ENCODE measurements at regions not wholly inside any gene's neighbourhood (a gene's known extent, or its start where the extent isn't known, plus 50 kb on each side); places are given as distances from the start of the nearest gene placed in this dataset.

GRCh38 chr14:101031186-101031585 lies 127.7 kb upstream of the RTL1 start:
- Histone ChIP-seq H3K9me3 (replicated peaks; ENCODE audit: control insufficient read depth, low read depth, low read length) (no peaks in the 10 kb centered on the region), H3K4me3 (ENCODE audit: low read length) (no peak overlapping the region), H3K4me1 (ENCODE audit: control insufficient read depth, insufficient read depth, low read length) (peaks cover 13% of the 10 kb centered on the region), H3K27ac (ENCODE audit: low read length) (no peak overlapping the region), H3K27me3 (ENCODE audit: control insufficient read depth, insufficient read depth, low read length) (no peaks in the 10 kb centered on the region), H3K36me3 (ENCODE audit: control insufficient read depth, insufficient read depth, low read length) (peaks cover 97% of the 10 kb centered on the region)
- DNase-seq: no peak
- 92% methylated on average over 8 of the region's 14 CpGs for WGBS (ENCODE audit: insufficient coverage)

GRCh38 chr14:101031721-101032120 lies 128.2 kb upstream of the RTL1 start:
- Histone ChIP-seq H3K4me3 (ENCODE audit: low read length) (no peak overlapping the region), H3K4me1 (ENCODE audit: control insufficient read depth, insufficient read depth, low read length) (peaks cover 13% of the 10 kb centered on the region), H3K27me3 (ENCODE audit: control insufficient read depth, insufficient read depth, low read length) (no peaks in the 10 kb centered on the region), H3K36me3 (ENCODE audit: control insufficient read depth, insufficient read depth, low read length) (peaks cover 92% of the 10 kb centered on the region), H3K9me3 (replicated peaks; ENCODE audit: control insufficient read depth, low read depth, low read length) (no peaks in the 10 kb centered on the region), H3K27ac (ENCODE audit: low read length) (no peak overlapping the region)
- no peak for DNase-seq
- 90% methylated on average over 16 of the region's 17 CpGs for WGBS (ENCODE audit: insufficient coverage)

- H3K9me3 ChIP-seq (replicated peaks; ENCODE audit: control insufficient read depth, low read depth, low read length): no peaks in the 10 kb centered on the region
- no peaks in the 10 kb centered on the region for H3K27me3 ChIP-seq (ENCODE audit: control insufficient read depth, insufficient read depth, low read length)
- H3K36me3 ChIP-seq (ENCODE audit: control insufficient read depth, insufficient read depth, low read length): peaks cover 92% of the 10 kb centered on the region
- DNase-seq: no peak
- H3K27ac ChIP-seq (ENCODE audit: low read length): no peak overlapping the region
- WGBS (ENCODE audit: insufficient coverage): 93% methylated on average over 4 of the region's 6 CpGs
- peaks cover 9% of the 10 kb centered on the region for H3K4me1 ChIP-seq (ENCODE audit: control insufficient read depth, insufficient read depth, low read length)
- H3K4me3 ChIP-seq (ENCODE audit: low read length): no peak overlapping the region
Observed at GRCh38 chr14:101032433-101032832, 128.9 kb upstream of the RTL1 start.

- Histone ChIP-seq H3K27ac (ENCODE audit: low read length) (no peak overlapping the region), H3K9me3 (replicated peaks; ENCODE audit: control insufficient read depth, low read depth, low read length) (no peaks in the 10 kb centered on the region), H3K27me3 (ENCODE audit: control insufficient read depth, insufficient read depth, low read length) (no peaks in the 10 kb centered on the region), H3K36me3 (ENCODE audit: control insufficient read depth, insufficient read depth, low read length) (peaks cover 92% of the 10 kb centered on the region), H3K4me1 (ENCODE audit: control insufficient read depth, insufficient read depth, low read length) (peaks cover 5% of the 10 kb centered on the region), H3K4me3 (ENCODE audit: low read length) (no peak overlapping the region)
- WGBS (ENCODE audit: insufficient coverage): 100% methylated on average over 2 of the region's 7 CpGs
- no peak for DNase-seq
Observed at GRCh38 chr14:101033006-101033405, 129.5 kb upstream of the RTL1 start.

- Histone ChIP-seq H3K4me3 (ENCODE audit: low read length) (no peak overlapping the region), H3K27ac (ENCODE audit: low read length) (no peak overlapping the region), H3K27me3 (ENCODE audit: control insufficient read depth, insufficient read depth, low read length) (no peaks in the 10 kb centered on the region), H3K36me3 (ENCODE audit: control insufficient read depth, insufficient read depth, low read length) (peaks cover 86% of the 10 kb centered on the region), H3K9me3 (replicated peaks; ENCODE audit: control insufficient read depth, low read depth, low read length) (no peaks in the 10 kb centered on the region), H3K4me1 (ENCODE audit: control insufficient read depth, insufficient read depth, low read length) (peaks cover 5% of the 10 kb centered on the region)
- 89% methylated on average over 21 of the region's 23 CpGs for WGBS (ENCODE audit: insufficient coverage)
- no peak for DNase-seq
Observed at GRCh38 chr14:101033446-101034165, 130.1 kb upstream of the RTL1 start.

- no peak for DNase-seq
Observed at GRCh38 chr14:101034986-101035385, 131.5 kb upstream of the RTL1 start.

GRCh38 chr14:101035466-101036225 lies 132.1 kb upstream of the RTL1 start:
- Histone ChIP-seq H3K27ac (ENCODE audit: low read length) (no peak overlapping the region), H3K36me3 (ENCODE audit: control insufficient read depth, insufficient read depth, low read length) (peaks cover 84% of the 10 kb centered on the region), H3K27me3 (ENCODE audit: control insufficient read depth, insufficient read depth, low read length) (no peaks in the 10 kb centered on the region), H3K9me3 (replicated peaks; ENCODE audit: control insufficient read depth, low read depth, low read length) (no peaks in the 10 kb centered on the region), H3K4me1 (ENCODE audit: control insufficient read depth, insufficient read depth, low read length) (no peaks in the 10 kb centered on the region), H3K4me3 (ENCODE audit: low read length) (no peak overlapping the region)
- 84% methylated on average over 12 of the region's 15 CpGs for WGBS (ENCODE audit: insufficient coverage)
- DNase-seq: no peak

More at GRCh38 chr14:101034986-101035385, 131.5 kb upstream of the RTL1 start:
- no peaks in the 10 kb centered on the region for H3K9me3 ChIP-seq (replicated peaks; ENCODE audit: control insufficient read depth, low read depth, low read length)
- 88% methylated on average over 2 of the region's 7 CpGs for WGBS (ENCODE audit: insufficient coverage)
- no peak overlapping the region for H3K27ac ChIP-seq (ENCODE audit: low read length)
- H3K36me3 ChIP-seq (ENCODE audit: control insufficient read depth, insufficient read depth, low read length): peaks cover 84% of the 10 kb centered on the region
- no peaks in the 10 kb centered on the region for H3K27me3 ChIP-seq (ENCODE audit: control insufficient read depth, insufficient read depth, low read length)
- no peak overlapping the region for H3K4me3 ChIP-seq (ENCODE audit: low read length)
- H3K4me1 ChIP-seq (ENCODE audit: control insufficient read depth, insufficient read depth, low read length): peaks cover 1% of the 10 kb centered on the region

GRCh38 chr14:101037021-101037817 lies 133.7 kb upstream of the RTL1 start:
- 86% methylated on average over 8 of the region's 12 CpGs for WGBS (ENCODE audit: insufficient coverage)
- H3K4me3 ChIP-seq (ENCODE audit: low read length): no peak overlapping the region
- no peaks in the 10 kb centered on the region for H3K4me1 ChIP-seq (ENCODE audit: control insufficient read depth, insufficient read depth, low read length)
- no peaks in the 10 kb centered on the region for H3K9me3 ChIP-seq (replicated peaks; ENCODE audit: control insufficient read depth, low read depth, low read length)
- DNase-seq: no peak
- no peaks in the 10 kb centered on the region for H3K27me3 ChIP-seq (ENCODE audit: control insufficient read depth, insufficient read depth, low read length)
- H3K27ac ChIP-seq (ENCODE audit: low read length): no peak overlapping the region
- peaks cover 84% of the 10 kb centered on the region for H3K36me3 ChIP-seq (ENCODE audit: control insufficient read depth, insufficient read depth, low read length)

- Histone ChIP-seq H3K36me3 (ENCODE audit: control insufficient read depth, insufficient read depth, low read length) (peaks cover 85% of the 10 kb centered on the region), H3K27me3 (ENCODE audit: control insufficient read depth, insufficient read depth, low read length) (no peaks in the 10 kb centered on the region), H3K9me3 (replicated peaks; ENCODE audit: control insufficient read depth, low read depth, low read length) (no peaks in the 10 kb centered on the region), H3K27ac (ENCODE audit: low read length) (no peak overlapping the region), H3K4me1 (ENCODE audit: control insufficient read depth, insufficient read depth, low read length) (no peaks in the 10 kb centered on the region), H3K4me3 (ENCODE audit: low read length) (no peak overlapping the region)
- DNase-seq: no peak
- WGBS (ENCODE audit: insufficient coverage): 93% methylated on average over 4 of the region's 15 CpGs
Observed at GRCh38 chr14:101039031-101039754, 135.7 kb upstream of the RTL1 start.

All from muscle of leg (tissue), 3 donors.